ENCODE measurements at regions not wholly inside any gene's neighbourhood (a gene's known extent, or its start where the extent isn't known, plus 50 kb on each side); places are given as distances from the start of the nearest gene placed in this dataset.

GRCh38 chr13:48158290-48158689, 63.4 kb upstream of the MED4 start:
- Histone ChIP-seq H2AK9ac (replicated peaks; ENCODE audit: low read depth, low read length, poor library complexity) (no peak overlapping the region), H4K5ac (ENCODE audit: low read depth, low read length) (no peak overlapping the region), H2AFZ (replicated peaks; ENCODE audit: low read length, poor library complexity) (no peak overlapping the region), H2AK5ac (ENCODE audit: low read depth, low read length) (no peak overlapping the region), H3K4ac (ENCODE audit: low read depth, low read length) (no peak overlapping the region), H3K23ac (ENCODE audit: low read depth, low read length) (no peak overlapping the region), H3K4me3 (ENCODE audit: insufficient read depth, low read depth, low read length) (no peak overlapping the region), H4K8ac (ENCODE audit: low read depth in 2 of 2, low read length in 2 of 2) (no peak overlapping the region), H3K4me1 (ENCODE audit: control insufficient read depth, insufficient read depth, low read length) (no peaks in the 10 kb centered on the region), H2BK5ac (ENCODE audit: low read depth, low read length, poor library complexity, severe bottlenecking) (no peak overlapping the region), H3K18ac (ENCODE audit: low read depth, low read length) (no peak overlapping the region), H3K36me3 (ENCODE audit: control insufficient read depth, insufficient read depth, low read length) (no peaks in the 10 kb centered on the region), H3K9ac (ENCODE audit: low read depth, low read length) (no peak overlapping the region), H3K14ac (replicated peaks; ENCODE audit: low read depth, low read length) (no peak overlapping the region), H3K4me2 (ENCODE audit: low read depth, low read length) (no peak overlapping the region), H4K20me1 (ENCODE audit: insufficient read depth, low read length) (no peaks in the 10 kb centered on the region), H4K91ac (ENCODE audit: insufficient read depth, low read depth, low read length) (no peak overlapping the region), H3K9me3 (ENCODE audit: control insufficient read depth, insufficient read depth, low read length) (no peaks in the 10 kb centered on the region), H2BK120ac (ENCODE audit: low read depth, low read length) (no peak overlapping the region), H3K27me3 (ENCODE audit: control insufficient read depth, insufficient read depth, low read length) (no peaks in the 10 kb centered on the region), H3K79me1 (ENCODE audit: low read depth in 1 of 2, low read length in 2 of 2) (no peaks in the 10 kb centered on the region), H3K56ac (ENCODE audit: extremely low read depth, insufficient read depth, low read length) (no peak overlapping the region), H2BK20ac (ENCODE audit: low read depth, low read length) (no peak overlapping the region), H2BK15ac (ENCODE audit: low read depth, low read length) (no peak overlapping the region), H3K9me1 (ENCODE audit: insufficient read depth, low read length) (no peaks in the 10 kb centered on the region), H3K27ac (ENCODE audit: insufficient read depth, low read length) (no peak overlapping the region)
- dilution Hi-C loops (cut with HindIII; ENCODE audit: low sequenced_read_pairs, unreplicated experiment) (no loop called here), in situ Hi-C loops (cut with MboI; ENCODE audit: low sequenced_read_pairs) (no loop called here), intact Hi-C loops (cut with micrococcal nuclease) (no loop called here)
- POLR2A ChIA-PET (ENCODE audit: unreplicated experiment) = no interaction called here
- no peak for ATAC-seq (ENCODE audit: low read depth)
- TF ChIP-seq BHLHE40 (IDR thresholded peaks at IDR 0.05; ENCODE audit: low read depth, low read length) (no peak), RFX5 (IDR thresholded peaks at IDR 0.05; ENCODE audit: low read depth, low read length) (no peak), MXI1 (IDR thresholded peaks at IDR 0.05; ENCODE audit: borderline replicate concordance, low read depth, low read length) (no peak), ELK1 (IDR thresholded peaks at IDR 0.05; ENCODE audit: borderline replicate concordance, low read depth, low read length) (no peak), SMC3 (IDR thresholded peaks at IDR 0.05; ENCODE audit: low read depth, low read length) (no peak), MAZ (IDR thresholded peaks at IDR 0.05; ENCODE audit: borderline replicate concordance, low read depth, low read length) (no peak), RAD21 (IDR thresholded peaks at IDR 0.05; ENCODE audit: low read length) (no peak)
- CTCF ChIA-PET = interaction anchor here (0.6 kb wide), 1 partner anchor 9 kb away, joined by 3 read pairs; no protein-coding TSS in a partner anchor
- BruUV-seq (replicated peaks) = no TSS peak
- DNase-seq = no peak
- WGBS, 2 experiments (ENCODE audit: extremely low coverage in 2 of 2, insufficient read length in 1 of 2) = no CpG with 5 or more reads among the region's 1 CpG

Measured in IMR-90 (cell line).